ENCODE measurements at regions not wholly inside any gene's neighbourhood (a gene's known extent, or its start where the extent isn't known, plus 50 kb on each side); places are given as distances from the start of the nearest gene placed in this dataset.

DNA sequence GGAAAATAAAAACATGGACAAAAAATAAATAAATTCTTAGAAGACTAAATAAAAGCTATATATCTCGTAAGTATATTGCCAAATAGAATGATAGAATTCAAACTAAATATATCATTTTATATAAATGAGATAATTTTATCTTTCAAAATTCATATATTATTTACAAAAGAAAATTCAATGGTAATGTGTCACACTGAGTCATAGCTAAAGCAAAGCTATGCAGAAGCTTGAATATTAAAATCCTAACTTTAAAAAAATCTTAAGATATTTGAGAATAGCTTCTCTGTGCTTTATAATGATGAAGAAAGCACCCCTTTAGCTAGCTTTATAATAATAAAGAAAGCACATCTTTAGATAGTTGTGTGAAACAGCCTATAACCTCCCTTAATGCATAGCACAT is 1010.8 kb downstream of the OTOL1 start:
- in situ Hi-C loops (cut with HindIII; ENCODE audit: extremely low pct_ligation_motif_present, low pct_unique_long_range_greater_than_20kb) (no loop called here), intact Hi-C loops (cut with micrococcal nuclease; ENCODE audit: unreplicated experiment) (no loop called here)
- no peak overlapping the region for H2AFZ ChIP-seq (ENCODE audit: low read length)
- no peak overlapping the region for H3K9ac ChIP-seq (ENCODE audit: insufficient read depth, low read depth, low read length)
- POLR2A ChIA-PET: no interaction called here
- no peak overlapping the region for H3K4me2 ChIP-seq (ENCODE audit: low read depth, low read length)
- no peaks in the 10 kb centered on the region for H3K9me3 ChIP-seq (ENCODE audit: low read length)
- no peaks in the 10 kb centered on the region for H3K36me3 ChIP-seq (replicated peaks in 1 of 2; ENCODE audit: control insufficient read depth in 1 of 2, insufficient read depth in 2 of 2, low read length in 2 of 2)
- H3K4me1 ChIP-seq (ENCODE audit: insufficient read depth, low read length): no peaks in the 10 kb centered on the region
- H3K27me3 ChIP-seq (ENCODE audit: control insufficient read depth in 1 of 2, insufficient read depth in 2 of 2, low read length in 2 of 2): no peaks in the 10 kb centered on the region
- no peaks in the 10 kb centered on the region for H3K79me2 ChIP-seq (ENCODE audit: insufficient read depth, low read length)
- CTCF ChIA-PET (ENCODE audit: low intra/inter-chr PET ratio, low total read pairs): no interaction called here
- WGBS (ENCODE audit: low lambda C conversion rate): 0% methylated on average over 1 of the region's 1 CpG
- FAIRE-seq (no peak), ATAC-seq (no peak), DNase-seq (ENCODE audit: low spot score) (no peak)
- H3K4me3 ChIP-seq (replicated peaks in 1 of 3; ENCODE audit: insufficient read depth in 1 of 3, low read depth in 2 of 3, low read length in 3 of 3): no peak overlapping the region
- no peak overlapping the region for H3K27ac ChIP-seq (ENCODE audit: extremely low read length, insufficient read depth, low read length)
- TF ChIP-seq KLF13 (CRISPR knock-in tag; IDR thresholded peaks at IDR 0.05): no peak
- no peak for TF ChIP-seq KAT8 (CRISPR knock-in tag; IDR thresholded peaks at IDR 0.05)
- TF ChIP-seq, protein P1, sequence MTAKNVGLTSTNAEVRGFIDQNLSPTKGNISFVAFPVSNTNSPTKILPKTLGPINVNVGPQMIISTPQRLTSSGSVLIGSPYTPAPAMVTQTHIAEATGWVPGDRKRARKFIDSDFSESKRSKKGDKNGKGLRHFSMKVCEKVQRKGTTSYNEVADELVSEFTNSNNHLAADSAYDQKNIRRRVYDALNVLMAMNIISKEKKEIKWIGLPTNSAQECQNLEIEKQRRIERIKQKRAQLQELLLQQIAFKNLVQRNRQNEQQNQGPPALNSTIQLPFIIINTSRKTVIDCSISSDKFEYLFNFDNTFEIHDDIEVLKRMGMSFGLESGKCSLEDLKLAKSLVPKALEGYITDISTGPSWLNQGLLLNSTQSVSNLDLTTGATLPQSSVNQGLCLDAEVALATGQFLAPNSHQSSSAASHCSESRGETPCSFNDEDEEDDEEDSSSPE (CRISPR knock-in tag; IDR thresholded peaks at IDR 0.05): no peak
- no peak for TF ChIP-seq EHMT2 (IDR thresholded peaks at IDR 0.05; ENCODE audit: borderline replicate concordance, low read depth, low read length)
- TF ChIP-seq, protein P2, sequence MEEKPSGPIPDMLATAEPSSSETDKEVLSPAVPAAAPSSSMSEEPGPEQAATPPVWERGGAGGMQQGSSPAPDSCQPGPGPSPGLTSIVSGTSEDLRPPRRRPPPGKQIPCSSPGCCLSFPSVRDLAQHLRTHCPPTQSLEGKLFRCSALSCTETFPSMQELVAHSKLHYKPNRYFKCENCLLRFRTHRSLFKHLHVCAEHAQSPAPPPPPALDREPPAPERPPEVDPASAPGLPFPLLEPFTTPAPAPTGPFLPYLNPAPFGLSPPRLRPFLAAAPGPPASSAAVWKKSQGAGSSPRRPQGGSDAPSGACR (CRISPR knock-in tag; IDR thresholded peaks at IDR 0.05): no peak
- no peak for TF ChIP-seq ZMYM3 (CRISPR knock-in tag; IDR thresholded peaks at IDR 0.05)
- TF ChIP-seq, protein P3, sequence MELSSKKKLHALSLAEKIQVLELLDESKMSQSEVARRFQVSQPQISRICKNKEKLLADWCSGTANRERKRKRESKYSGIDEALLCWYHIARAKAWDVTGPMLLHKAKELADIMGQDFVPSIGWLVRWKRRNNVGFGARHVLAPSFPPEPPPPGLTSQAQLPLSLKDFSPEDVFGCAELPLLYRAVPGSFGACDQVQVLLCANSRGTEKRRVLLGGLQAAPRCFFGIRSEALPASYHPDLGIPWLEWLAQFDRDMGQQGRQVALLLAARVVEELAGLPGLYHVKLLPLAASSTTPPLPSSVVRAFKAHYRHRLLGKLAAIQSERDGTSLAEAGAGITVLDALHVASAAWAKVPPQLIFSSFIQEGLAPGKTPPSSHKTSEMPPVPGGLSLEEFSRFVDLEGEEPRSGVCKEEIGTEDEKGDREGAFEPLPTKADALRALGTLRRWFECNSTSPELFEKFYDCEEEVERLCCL (CRISPR knock-in tag; IDR thresholded peaks at IDR 0.05; ENCODE audit: borderline replicate concordance): no peak
- no peak for TF ChIP-seq HNRNPK (IDR thresholded peaks at IDR 0.05; ENCODE audit: low read depth, low read length, poor library complexity, severe bottlenecking)
- TF ChIP-seq SMC3 (IDR thresholded peaks at IDR 0.05; ENCODE audit: low read length): no peak
- no TSS peak for BruUV-seq (replicated peaks)
- no peaks in the 10 kb centered on the region for H4K20me1 ChIP-seq (ENCODE audit: insufficient read depth, low read length)

All from HepG2 (cell line).